GM18907 (cell line): ENCODE measurements at regions not wholly inside any gene's neighbourhood (a gene's known extent, or its start where the extent isn't known, plus 50 kb on each side); places are given as distances from the start of the nearest gene placed in this dataset.

Experiments used
- ATAC-seq: cut with Tn5 transposase; IDR thresholded peaks from one replicate; pipeline ENCODE4 v1.9.1; 2021; ENCODE audit warnings: mild to moderate bottlenecking, moderate library complexity; ENCODE audit not compliant: unreplicated experiment

GRCh38 chr3:34175636-34176176 lies 377.3 kb downstream of the PDCD6IP start:
- no peak for ATAC-seq

GRCh38 chr3:34176723-34177122 lies 378.3 kb downstream of the PDCD6IP start:
- ATAC-seq: no peak

- ATAC-seq: no peak
Measured at GRCh38 chr3:34178415-34178814, 380.0 kb downstream of the PDCD6IP start.

- ATAC-seq: no peak
Measured at GRCh38 chr3:34179716-34180115, 381.3 kb downstream of the PDCD6IP start.

GRCh38 chr3:34180532-34180931 lies 382.1 kb downstream of the PDCD6IP start:
- ATAC-seq: no peak

GRCh38 chr3:34183114-34183513 lies 384.7 kb downstream of the PDCD6IP start:
- no peak for ATAC-seq

GRCh38 chr3:34183611-34184340 lies 385.3 kb downstream of the PDCD6IP start:
- no peak for ATAC-seq

GRCh38 chr3:34185301-34185700 lies 386.9 kb downstream of the PDCD6IP start:
- ATAC-seq: peak; percentile 46

- ATAC-seq: no peak
Measured at GRCh38 chr3:34189133-34189532, 390.7 kb downstream of the PDCD6IP start.

GRCh38 chr3:34196914-34197313 lies 398.5 kb downstream of the PDCD6IP start:
- no peak for ATAC-seq

GRCh38 chr3:34198309-34198708 lies 399.9 kb downstream of the PDCD6IP start:
- peak; percentile 55 for ATAC-seq

- peak; percentile 92 for ATAC-seq
Measured at GRCh38 chr3:34200576-34200975, 402.1 kb downstream of the PDCD6IP start.

- ATAC-seq: no peak
Measured at GRCh38 chr3:34202975-34203374, 404.5 kb downstream of the PDCD6IP start.

GRCh38 chr3:34203386-34203785 lies 405.0 kb downstream of the PDCD6IP start:
- no peak for ATAC-seq

- no peak for ATAC-seq
Measured at GRCh38 chr3:34207002-34207401, 408.6 kb downstream of the PDCD6IP start.

GRCh38 chr3:34207806-34208205 lies 409.4 kb downstream of the PDCD6IP start:
- ATAC-seq: no peak

- peak; percentile 66 for ATAC-seq
Measured at GRCh38 chr3:34212175-34212574, 413.7 kb downstream of the PDCD6IP start.

- no peak for ATAC-seq
Measured at GRCh38 chr3:34212656-34213055, 414.2 kb downstream of the PDCD6IP start.

- no peak for ATAC-seq
Measured at GRCh38 chr3:34213478-34213877, 415.0 kb downstream of the PDCD6IP start.

GRCh38 chr3:34216711-34217335 lies 418.4 kb downstream of the PDCD6IP start:
- no peak for ATAC-seq

GRCh38 chr3:34218706-34219385 lies 420.4 kb downstream of the PDCD6IP start:
- ATAC-seq: no peak

GRCh38 chr3:34219556-34219955 lies 421.1 kb downstream of the PDCD6IP start:
- ATAC-seq: no peak
